Inferior parietal cortex (tissue), 1 donor: ENCODE measurements at regions not wholly inside any gene's neighbourhood (a gene's known extent, or its start where the extent isn't known, plus 50 kb on each side); places are given as distances from the start of the nearest gene placed in this dataset.
"Not testable (repeated sequence)": the region's sequence is repeated elsewhere in the genome, so short reads cannot be mapped to it uniquely, and the experiment has no call there.

ENCODE experiments used
- DNase-seq: peaks from one replicate; pipeline ENCODE4 v3.0.0-alpha.2; 2016; ENCODE audit errors: extremely low spot score

DNA sequence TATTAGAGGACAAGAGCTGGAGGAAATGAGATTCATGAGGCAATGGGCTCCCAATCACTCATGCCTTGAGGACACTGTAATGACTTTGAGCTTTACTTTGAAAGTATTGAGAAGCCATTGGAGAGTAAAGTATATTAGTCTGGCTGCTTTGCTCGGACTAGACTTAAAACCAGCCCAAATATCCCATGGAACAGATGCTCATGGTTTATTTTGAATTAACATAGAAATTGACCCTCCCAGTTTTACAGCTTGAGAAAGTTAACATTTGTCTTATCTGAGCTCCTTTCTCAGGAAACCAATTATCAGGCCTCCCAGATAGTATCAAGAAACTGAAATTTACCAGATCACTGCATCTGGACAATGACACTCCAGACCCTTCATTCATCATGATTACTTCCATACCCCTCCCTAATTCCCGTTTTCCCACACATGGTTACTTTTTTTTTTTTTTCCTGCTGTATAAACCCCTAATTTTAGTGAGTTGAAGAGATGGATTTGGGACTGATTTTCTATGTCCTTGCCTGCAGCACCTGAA lies 270.8 kb upstream of the SMIM30 start:
- no peak for DNase-seq

DNA sequence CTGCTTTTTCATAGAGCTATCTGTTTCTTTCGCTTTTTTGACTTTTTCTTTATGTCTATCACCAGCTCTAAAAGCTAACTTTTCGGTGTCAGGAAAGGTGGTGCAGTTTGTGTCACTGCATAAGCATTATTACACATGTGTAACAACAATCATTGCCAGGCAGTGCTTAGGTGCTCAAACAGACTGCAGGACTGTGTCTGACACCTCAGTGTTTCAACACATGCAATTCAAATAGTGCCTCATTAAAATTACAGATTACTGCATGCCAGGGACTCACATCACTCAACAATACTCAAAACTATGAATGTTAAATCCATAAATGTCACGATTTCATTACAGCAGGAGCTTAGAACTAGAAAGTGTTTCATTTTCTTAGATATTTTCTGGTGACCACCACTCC lies 265.3 kb upstream of the SMIM30 start:
- DNase-seq, result no peak

DNA sequence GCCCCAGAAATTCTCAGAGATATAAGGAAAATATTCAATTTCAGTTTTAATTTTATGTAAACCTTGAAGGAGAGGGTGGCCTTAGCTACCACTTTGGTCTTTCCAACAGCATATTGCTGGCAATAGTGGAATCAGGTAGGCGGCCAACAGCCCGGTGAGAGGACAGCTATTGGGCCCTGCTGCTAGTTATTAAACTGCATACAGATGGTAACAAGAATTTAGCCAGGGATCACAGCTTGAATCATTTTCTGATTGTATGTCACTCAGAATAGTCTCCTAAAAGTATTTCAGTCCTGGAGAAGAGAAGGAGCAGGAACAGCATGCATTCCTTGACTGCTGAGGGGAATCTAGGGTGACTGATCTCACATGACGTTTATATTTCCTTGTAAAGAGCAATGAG lies 261.4 kb upstream of the SMIM30 start:
- DNase-seq, result no peak

- DNase-seq, result peak; percentile 18
Observed at GRCh38 chr7:113374955-113375354, 256.6 kb upstream of the SMIM30 start.

DNA sequence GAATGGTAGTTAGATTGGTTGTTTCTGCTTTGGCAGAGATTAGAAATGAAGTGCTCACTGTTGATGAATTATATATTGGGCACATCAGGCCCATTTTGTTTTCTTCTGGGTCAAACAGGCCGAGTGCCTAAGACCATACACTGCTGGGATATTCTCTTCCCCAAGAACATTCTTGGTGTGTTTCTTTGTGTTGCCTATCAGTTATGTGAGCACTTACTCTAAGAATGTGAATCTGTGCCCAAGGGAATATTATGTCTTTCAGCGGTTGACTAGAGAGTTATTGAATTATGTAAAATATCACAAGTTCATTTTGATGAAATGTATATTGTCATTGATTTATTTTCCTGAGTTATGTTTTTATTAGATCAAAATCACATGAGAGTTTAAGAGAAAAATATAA lies 255.5 kb upstream of the SMIM30 start:
- DNase-seq, result no peak

- DNase-seq, result no peak
Observed at GRCh38 chr7:113371416-113372043, 253.2 kb upstream of the SMIM30 start.

DNA sequence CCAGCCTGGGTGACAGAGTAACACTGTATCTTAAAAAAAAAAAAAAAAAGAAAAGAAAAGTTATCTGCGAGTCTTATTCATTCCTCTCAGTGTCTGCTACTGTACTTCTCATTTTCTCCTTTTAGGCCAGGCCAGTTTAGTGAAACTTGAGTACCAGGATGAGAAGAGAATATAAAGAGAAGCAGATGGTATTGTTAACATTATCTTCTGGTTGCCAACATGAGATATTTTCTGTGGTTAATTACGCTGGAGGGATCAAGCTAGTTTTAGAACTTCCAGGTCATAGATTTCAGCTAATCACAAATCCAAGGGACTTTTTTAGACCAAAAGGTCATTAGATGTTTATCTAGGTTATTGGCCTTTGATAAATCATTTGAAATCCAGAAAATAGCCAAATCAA lies 252.6 kb upstream of the SMIM30 start:
- no peak for DNase-seq

DNA sequence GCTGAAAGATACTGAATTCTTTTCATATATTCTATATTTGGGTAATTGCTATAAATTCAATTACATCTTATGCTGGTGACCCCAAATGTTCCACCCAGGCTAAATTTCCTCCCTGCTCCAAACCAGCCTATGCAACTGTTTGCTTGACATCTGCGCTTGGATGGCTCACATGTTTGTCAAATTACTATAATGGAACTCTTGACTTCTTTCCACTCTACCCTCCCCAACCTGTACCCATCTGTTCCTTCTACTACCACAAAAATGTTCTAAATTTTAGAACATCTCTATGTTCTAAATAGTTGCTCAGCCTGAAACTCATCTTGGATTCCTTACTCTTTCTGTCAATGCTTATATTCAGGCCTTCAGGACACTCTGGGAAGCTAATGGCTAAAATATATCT lies 249.9 kb upstream of the SMIM30 start:
- DNase-seq, result no peak

- no peak for DNase-seq
Observed at GRCh38 chr7:113367041-113367586, 248.8 kb upstream of the SMIM30 start.

- DNase-seq, result no peak
Observed at GRCh38 chr7:113366122-113366521, 247.8 kb upstream of the SMIM30 start.

DNA sequence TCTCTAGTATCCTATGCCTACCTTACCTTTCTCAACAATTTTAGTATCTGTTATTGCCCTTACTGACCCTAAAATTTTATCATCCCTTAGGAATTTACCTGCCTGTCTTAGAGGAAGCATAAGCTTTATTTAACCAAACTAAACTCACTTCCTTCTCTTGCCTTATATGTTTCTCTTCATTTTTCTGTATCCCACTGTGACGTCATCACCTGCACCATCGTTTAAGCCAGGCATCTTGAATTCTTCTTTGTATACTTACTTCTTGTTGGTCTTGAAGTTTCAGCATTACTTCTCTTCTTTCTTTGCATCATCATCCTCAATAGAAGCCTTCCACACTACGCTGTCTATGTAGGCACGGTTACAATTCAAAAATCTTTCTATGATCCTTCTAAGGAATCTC lies 231.0 kb upstream of the SMIM30 start:
- DNase-seq, result no peak

GRCh38 chr7:113339661-113340060 lies 221.3 kb upstream of the SMIM30 start:
- DNase-seq, result no peak

DNA sequence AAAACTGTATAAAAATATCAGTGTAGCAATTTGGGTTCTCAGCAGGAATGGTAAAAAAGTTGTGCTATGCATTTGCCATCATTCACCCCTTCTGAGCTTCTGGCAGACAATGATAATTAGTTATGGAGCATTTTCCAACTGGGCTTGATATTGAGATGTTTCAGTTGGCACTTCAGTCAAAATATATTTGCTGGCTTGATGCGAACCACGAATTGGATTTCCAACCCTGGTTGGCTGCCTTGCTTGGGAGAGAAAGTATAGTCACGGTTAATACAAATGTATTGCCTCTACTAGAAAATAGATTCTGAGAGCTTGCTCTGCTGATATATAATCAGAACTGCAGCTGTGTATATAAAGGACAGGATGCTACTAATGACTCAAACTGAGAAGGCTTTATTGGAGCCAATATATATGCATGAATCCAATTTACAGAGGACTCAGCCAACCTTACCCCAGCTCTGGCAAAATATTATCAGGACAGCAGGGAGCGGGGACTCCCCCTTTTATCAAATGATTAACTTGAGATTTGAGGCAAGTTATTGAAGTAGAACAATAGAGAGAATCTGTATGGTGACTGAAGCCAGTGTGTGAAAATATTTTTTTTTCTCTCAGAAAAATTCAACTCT lies 219.8 kb upstream of the SMIM30 start:
- DNase-seq, result no peak

DNA sequence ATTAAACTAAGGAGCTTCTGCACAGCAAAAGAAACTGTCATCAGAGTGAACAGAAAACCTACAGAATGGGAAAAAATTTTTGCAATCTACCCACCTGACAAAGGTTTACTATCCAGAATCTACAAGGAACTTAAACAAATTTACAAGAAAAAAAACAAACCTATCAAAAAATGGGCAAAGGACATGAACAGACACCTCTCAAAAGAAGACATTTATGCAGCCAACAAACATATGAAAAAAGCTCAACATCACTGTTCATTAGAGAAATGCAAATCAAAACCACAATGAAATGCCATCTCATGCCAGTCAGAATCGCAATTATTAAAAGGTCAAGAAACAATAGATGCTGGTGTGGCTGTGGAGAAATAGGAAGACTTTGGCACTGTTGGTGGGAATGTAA lies 218.5 kb upstream of the SMIM30 start:
- DNase-seq, result not testable (repeated sequence)

DNA sequence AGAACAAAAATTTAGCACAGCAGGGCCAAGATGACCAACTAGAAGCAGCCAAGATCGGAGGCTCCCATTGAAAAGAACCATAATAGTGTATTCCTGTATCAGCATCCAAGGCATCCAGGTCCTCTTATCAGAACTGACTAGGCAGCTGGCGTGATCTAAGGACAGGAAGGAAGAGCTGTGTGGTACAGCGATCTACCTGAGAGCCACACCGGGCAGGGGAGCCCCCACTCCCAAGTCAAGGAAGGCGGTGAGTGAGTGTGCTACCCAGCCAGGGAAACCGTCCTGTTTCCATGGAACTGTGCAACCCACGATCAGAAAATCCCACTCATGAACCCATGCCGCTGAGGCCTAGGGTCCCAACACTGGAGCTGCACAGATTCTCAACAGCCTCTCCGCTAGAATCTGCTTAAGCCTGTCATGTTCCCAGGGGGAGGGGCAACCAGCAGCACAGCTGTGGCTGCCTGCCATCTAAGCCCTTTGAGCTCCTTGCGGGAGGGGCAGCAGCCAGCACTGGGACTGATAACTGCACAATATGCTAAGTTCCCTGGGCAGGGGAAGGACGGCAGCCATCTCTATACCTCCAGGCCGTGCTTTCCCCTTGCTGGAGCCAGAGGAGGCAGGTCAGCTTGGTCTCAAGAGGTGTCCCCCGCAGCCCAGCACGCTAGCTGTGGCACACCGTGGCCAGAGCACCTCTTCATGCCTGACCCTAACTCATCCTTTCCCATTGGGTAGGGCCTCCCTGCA lies 213.0 kb upstream of the SMIM30 start:
- no peak for DNase-seq

- no peak for DNase-seq
Observed at GRCh38 chr7:113321201-113321600, 202.8 kb upstream of the SMIM30 start.

DNA sequence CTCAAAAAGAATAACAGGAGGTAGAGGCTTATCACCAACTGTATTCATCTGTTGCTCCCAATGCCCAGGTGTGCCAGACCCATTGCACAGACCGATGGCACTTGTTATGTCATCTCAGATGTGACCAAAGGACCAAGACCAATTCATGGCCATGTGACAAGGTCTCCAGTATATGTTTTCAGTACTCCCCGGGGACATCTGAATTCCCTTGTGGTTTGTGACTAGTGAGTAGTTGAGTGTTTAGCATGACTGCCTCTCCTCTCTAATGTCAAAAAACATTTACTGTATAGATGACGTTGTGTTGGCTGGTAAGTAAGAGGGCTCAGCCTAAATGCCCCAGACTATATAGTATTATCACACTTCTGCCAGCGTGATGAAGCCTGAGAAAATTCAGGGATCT lies 202.1 kb upstream of the SMIM30 start:
- DNase-seq, result no peak

DNA sequence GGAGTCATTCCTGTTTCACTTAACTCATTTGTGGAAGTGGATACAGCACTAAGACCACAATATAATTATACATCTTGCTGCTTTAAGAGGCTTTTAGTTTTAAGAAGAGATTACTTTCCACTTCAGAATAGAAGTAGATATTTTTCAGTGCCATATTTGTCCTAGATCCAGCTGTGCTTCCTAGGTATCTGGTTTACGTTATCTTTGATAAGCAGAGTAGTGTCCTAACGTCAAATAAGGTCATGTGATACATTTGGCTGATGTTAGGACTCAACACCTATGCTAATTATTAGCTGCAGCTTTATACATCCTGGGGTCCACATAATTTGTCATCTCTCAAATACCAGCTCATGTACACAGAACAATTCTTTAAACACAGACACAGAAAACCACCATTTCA lies 196.2 kb upstream of the SMIM30 start:
- no peak for DNase-seq

- DNase-seq, result no peak
Observed at GRCh38 chr7:113308399-113308798, 190.0 kb upstream of the SMIM30 start.

DNA sequence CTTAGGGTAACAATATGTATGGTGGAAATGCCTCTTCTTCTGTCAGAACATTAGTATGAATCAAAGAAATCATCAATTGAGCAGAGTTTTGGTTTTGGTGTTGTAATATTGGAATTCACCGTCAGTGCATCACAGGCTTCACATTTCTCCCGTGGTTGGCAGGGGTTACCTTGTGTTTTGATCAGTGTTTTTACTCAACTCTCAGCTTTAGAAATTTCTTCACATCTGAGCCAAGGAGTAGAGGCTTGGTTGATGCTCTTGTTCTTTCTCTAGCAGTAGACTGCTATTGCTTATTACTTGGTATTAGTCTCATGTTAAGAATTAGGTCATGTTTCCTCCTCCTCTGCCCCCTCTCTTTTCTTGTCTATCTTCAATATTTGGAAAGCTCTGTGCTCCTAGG lies 188.8 kb upstream of the SMIM30 start:
- no peak for DNase-seq

GRCh38 chr7:113306302-113306701 lies 187.9 kb upstream of the SMIM30 start:
- DNase-seq, result no peak

DNA sequence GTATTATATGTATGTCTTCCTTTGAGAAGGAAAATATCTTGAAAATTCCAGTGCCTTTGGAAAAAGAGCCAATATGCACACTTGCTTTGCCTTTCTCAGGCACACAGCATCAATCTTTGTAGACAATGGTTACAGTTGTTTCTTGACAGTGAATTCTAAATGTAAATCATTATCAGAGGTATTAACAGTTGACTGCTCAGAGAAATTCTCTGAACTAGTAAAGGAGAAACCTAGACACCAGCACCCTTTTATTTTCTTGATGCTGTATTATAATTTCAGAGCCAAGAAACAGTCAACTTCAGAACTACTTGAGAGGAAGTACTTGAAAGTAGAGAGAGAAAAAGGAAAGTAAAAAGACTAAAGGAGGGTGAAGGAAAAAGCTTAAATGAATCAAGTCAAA lies 185.8 kb upstream of the SMIM30 start:
- DNase-seq, result no peak

DNA sequence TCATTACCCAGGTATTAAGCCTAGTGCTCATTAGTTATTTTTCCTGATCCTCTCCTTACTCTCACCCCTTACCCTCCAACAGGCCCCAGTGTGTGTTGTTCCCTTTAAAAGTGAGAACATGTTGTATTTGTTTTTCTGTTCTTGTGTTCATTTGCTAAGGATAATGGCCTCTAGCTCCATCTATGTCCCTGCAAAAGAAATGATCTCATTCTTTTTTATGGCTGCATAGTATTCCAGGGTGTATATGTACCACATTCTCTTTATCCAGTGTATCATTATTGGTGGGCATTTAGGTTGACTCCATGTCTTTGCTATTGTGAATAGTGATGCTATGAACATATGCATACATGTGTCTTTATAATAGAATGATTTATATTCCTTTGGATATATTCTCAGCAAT lies 185.0 kb upstream of the SMIM30 start:
- DNase-seq, result not testable (repeated sequence)
